GM18907 (cell line): ENCODE measurements at regions not wholly inside any gene's neighbourhood (a gene's known extent, or its start where the extent isn't known, plus 50 kb on each side); places are given as distances from the start of the nearest gene placed in this dataset.
"Not testable (repeated sequence)": the region's sequence is repeated elsewhere in the genome, so short reads cannot be mapped to it uniquely, and the experiment has no call there.

Experiments
- ATAC-seq: cut with Tn5 transposase; IDR thresholded peaks from one replicate; pipeline ENCODE4 v1.9.1; 2021; ENCODE audit warnings: mild to moderate bottlenecking, moderate library complexity; ENCODE audit not compliant: unreplicated experiment

GRCh38 chr13:56012644-56013043 is 1128.1 kb upstream of the PRR20A start:
- ATAC-seq = no peak

DNA sequence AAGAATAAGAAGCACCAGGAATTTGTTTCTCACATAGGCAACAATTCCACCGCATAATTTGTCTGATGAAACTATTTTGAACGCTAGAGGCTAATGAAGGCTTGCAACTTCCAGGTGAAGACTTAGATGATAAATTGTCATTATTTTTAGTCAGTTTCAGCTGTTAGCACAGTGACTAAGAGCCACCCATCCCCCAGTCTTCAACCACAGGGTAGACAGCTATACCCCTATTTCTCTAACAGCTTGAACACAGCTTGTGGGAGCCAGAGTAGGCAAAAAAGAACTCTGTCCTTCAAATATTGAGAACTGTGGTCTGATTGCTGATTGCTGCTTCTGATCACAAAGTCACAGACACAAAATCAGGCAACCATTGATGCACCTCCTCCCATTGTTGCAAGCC is 1124.8 kb upstream of the PRR20A start:
- no peak for ATAC-seq

- ATAC-seq = no peak
These were observed 1121.1 kb upstream of the PRR20A start for GRCh38 chr13:56019606-56020005.

DNA sequence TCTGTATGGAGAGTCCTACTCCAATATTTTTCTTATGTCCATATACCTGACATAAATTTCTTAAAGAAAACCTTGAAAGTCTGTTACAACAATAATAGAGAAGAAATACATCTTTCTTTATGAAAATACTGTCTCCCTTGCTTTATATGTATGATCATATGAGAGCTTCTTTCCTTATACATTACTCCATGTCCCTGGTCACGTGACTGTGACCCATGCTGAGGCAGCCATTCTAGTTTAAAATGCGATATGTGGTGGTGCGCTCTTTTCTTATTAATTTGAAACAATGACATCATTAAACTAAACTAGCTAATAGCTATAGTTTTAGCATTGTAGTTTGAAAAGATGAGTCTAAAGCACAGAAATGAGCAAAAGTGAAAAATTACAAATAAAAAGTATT is 1120.3 kb upstream of the PRR20A start:
- no peak for ATAC-seq

GRCh38 chr13:56039992-56040391 is 1100.7 kb upstream of the PRR20A start:
- no peak for ATAC-seq

DNA sequence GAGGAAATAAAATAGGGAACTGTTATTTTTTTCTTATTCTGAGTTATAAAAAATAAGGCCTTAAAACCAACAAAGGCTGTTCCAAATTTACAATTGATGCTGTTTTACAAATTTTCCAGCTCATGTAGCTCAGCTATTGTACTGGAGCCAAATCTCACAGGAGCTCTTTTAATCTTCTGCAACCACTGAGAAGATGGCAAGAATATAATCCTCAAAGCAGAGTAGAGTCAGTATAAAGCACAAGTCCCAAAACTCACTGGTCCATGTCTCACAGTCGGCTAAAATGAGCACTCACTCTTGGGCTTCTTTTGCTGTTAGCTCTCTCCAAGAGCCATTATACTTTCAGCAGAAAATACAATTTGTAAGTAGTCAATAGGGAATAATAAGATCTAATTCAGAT is 1074.4 kb upstream of the PRR20A start:
- ATAC-seq = no peak

DNA sequence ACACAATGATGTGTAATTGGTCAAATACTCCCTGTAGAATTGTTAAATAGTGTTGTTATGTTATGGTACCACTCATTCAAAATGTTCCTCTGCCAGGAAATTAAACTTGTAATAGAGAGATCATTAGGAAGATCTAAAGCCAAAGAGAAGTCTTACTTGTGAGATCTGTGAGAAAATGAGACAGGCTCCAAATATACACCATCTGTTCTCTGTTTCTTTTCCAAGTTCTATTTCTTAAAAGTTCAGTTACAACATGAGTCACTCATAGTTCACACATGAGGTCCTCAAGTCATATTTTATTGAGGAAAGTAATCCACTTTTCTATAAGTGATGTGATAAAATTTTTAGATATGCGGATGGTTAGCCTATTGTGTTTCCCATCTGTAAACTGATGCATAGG is 1038.1 kb upstream of the PRR20A start:
- no peak for ATAC-seq

DNA sequence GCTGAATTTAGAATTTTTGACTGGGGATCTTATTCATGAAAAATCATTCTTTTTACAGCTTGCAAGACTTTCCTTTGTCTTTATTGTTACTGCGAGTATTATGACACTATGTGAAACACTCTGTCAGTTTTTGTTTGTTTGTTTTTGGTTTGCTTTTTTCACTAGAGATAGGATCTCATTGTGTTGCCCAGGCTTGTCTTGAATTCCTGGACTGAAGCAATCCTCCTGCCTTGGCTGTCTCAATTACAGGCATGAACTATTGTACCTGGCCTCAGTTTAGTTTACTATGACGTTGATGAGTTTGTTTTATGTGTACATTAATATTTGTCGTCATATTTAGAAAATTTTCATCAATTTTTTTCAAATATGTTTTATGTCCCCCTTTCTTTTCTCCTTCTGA is 1030.0 kb upstream of the PRR20A start:
- no peak for ATAC-seq

DNA sequence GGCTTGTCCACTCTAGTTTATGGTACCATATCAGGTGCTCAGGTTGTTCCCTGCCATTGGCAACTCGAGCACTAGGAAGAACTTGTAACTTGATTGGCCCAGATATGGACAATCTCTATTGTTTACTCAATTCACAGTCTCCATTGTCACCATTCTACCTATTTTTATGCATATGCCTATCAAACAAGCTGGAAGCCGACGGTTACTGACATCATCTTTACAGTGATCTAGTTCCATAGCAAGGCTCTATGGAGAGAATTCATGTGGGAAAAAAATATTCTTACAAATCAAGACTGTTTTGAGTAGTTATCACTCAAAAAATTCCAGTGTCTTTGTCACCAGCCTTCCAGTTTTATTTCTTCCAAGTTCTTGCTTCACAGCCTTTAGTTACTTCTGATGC is 1006.2 kb upstream of the PRR20A start:
- no peak for ATAC-seq

DNA sequence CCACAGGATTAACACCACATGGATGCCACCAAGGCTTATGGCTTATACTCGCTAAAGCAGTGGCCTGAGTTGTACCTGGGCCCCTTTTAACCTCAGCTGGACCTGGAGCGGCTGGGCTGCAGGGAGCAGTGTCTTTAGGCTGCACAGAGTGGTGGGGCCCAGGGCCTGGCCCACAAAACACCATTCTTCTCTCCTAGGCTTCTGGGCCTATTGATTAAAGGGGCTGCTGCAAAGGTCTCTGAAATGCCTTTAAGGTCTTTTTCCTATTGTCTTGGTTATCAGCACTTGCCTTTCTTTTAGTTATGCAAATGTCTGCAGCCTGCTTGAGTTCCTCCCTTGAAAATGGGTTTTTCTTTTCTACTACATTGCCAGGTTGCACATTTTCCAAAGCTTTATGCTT is 973.9 kb upstream of the PRR20A start:
- ATAC-seq = no peak

DNA sequence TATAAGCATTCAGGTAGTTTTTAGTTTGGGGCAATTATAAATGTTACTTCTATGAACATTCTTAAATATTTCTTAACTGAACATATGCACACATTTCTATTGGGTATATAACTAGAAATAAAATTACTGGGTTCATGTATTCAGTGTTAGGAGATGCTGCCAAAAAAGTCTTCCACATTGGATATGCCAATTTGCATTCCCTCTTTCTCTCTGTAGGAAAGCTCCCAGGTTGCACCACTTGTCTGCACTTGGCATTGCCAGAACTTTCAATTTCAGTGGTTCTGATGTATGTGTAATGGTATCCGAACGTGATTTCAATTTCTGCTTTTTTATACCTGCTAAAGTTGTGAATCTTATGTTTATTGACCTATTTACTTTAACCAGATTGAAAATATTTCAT is 972.1 kb upstream of the PRR20A start:
- no peak for ATAC-seq

DNA sequence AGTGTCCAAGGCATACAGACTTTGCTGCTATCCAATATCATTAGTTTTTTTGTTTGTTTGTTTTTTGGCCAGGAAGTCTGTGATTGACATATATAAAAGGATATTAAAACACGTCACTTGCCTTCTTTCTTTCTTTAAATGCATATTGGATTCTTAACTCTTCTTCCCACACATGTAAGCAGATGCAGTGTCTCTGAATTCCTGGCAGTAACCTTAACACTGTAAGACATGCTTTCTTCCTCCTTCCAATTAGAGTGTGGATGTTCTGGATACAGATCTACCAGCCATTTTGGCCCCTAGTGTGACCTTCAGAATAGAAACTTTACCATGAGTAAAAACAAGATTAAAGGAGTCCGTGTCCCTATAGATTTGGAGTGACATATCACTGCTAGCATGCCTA is 967.4 kb upstream of the PRR20A start:
- ATAC-seq = no peak

DNA sequence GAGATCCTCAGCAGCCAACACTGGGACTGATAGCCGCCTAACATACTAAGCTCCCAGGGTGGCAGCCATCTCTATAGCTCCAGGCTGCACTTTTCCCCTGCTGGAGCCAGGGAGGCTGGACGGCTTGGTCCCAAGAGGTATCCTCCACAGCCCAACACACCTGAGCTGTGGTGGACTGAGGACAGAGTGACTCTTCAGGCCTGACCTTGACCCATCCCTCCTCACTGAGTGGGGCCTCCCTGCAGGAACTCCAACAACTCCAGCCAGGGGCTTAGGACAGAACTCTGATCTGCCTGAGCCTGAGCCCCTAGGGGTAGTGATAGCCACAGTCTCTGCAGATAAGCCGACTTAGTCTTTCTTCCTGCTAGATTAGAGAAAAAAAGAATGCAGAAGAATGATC is 958.1 kb upstream of the PRR20A start:
- ATAC-seq = no peak

GRCh38 chr13:56187331-56187730 is 953.4 kb upstream of the PRR20A start:
- no peak for ATAC-seq

DNA sequence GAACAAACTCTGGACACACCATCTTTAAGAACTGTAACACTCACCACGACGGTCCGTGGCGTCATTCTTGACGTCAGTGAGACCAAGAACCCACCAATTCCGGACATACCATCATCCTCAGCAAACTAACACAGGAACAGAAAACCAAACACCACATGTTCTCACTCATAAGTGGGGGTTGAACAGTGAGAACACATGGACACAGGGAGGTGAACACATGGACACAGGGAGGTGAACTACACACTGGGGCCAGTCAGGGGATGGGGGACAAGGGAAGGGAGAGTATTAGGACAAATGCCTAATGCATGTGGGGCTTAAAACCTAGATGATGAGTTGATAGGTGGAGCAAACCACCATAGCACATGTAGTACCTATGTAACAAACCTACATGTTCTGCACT is 952.1 kb upstream of the PRR20A start:
- not testable (repeated sequence) for ATAC-seq

GRCh38 chr13:56189439-56189838 is 951.3 kb upstream of the PRR20A start:
- ATAC-seq = no peak

DNA sequence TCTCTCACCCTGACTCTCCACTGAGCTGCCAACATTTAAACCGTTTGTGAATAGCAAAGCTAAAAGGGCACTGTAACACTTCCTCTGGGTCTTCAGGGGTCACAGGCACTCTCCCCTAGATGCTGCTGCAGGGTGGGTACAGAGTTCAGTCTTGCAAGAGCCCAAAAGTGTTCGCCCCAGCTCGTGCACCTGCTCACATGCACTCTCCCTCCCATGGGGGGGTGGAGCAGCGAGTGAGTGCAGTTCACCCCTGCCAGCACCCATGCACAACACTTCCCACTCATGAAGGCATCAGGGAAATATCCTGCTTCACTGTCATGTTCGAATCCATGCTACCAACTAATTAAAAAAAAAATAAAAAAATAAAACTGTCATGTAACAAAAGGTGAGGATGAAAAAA is 950.7 kb upstream of the PRR20A start:
- no peak for ATAC-seq

- ATAC-seq = no peak
These were observed 942.4 kb upstream of the PRR20A start for GRCh38 chr13:56198350-56198749.

DNA sequence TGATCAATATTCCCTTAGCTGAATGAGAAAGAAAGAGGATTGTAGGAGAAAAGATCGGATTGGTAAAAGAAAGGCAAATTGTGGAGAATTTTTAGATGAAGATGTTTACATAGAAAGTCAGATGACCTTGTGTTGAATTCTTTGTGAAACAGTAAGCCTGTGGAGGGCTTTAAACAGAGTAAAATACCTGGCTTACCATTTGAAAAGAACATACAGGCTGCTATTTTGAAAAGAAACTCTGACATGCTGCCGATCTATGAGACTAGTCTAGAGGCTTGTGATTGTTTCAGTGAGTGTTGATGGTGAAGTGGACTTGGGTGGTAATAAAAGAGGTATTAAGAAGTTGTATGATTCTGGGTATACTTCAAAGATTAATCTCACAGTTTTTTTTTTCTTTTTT is 938.9 kb upstream of the PRR20A start:
- ATAC-seq = no peak

GRCh38 chr13:56216221-56216620 is 924.5 kb upstream of the PRR20A start:
- no peak for ATAC-seq

DNA sequence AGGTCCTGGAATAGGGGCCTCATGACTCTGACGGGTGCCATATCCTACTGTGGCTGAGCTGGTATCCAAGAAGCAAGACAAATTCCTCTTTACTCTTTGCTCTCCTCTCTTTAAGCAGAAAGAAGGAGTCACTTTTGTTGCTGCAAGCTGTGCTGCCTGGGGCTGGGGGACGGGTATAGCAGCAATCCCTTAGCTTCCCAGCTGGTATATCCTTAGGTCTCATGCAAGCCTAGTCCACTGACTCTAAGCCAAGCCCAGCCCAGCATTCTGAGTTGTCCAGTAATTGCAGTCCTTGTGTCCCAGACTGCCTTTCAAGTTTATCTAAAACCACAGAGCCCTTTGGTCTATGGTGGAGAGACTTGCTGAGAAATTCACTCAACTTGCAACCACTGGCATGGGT is 893.0 kb upstream of the PRR20A start:
- ATAC-seq = no peak

DNA sequence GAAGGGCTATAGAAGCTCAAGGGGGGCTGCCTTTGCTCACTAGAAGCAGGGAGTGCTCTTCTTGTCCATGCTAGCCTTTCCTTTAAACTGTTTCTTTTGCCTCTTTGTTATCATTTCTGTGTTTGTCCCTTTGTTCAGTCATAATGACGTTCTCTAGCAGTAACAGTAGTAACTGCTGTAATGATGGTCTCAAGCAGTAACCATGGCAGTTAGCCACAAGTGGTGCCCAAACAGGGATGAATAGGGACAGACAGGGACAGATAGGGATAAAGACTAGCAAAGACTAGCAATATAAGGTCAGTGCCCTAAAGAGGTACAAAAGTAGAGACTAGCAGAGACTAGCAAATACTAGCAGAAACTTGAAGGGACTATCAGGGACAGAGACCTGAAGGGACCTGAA is 869.0 kb upstream of the PRR20A start:
- ATAC-seq = no peak

DNA sequence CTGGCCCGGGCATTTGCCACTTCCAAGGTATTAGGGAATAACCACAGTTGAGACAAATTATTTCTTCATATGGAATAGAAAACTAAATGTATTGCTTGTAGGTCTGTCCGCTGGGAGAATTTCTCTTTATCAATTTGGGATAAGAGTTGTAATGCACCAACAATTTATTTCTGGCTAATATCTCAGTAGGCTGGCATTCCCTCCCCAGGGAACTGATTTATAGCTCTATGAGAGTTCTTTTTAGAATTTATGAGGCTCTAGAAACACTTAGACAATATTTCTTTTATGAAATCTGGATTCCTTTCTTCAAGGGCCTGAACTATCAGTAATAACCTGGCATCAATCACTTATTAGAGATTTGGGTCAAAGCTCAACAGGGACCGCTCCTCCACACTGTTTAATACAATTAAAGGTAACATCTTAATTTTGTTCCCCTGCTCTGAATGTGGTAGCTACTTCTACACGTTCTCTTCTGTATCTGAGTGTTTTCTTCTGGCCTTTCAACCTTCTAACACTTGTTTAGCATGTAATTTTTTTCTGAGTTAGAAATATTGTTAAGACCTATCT is 857.4 kb upstream of the PRR20A start:
- ATAC-seq = no peak

DNA sequence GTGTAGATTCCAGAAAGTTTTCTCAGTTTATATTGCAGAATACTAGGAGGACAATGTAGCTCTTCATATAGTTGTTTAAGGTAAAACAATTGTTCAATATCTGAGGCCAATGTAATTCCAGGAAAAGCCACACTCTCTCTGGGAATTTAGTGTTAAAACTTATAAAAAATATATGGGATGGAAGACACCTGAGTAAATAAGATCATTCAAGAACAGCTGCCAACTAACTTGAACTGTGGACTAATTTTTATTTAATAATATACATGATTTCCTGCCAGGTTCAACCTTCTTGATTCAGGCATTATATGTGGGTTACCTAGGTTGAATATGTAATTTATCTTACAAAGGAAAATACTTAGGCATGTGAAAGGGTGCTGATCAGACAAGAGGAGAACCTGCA is 841.1 kb upstream of the PRR20A start:
- no peak for ATAC-seq
